WERI-Rb-1 (cell line): ENCODE measurements at regions not wholly inside any gene's neighbourhood (a gene's known extent, or its start where the extent isn't known, plus 50 kb on each side); places are given as distances from the start of the nearest gene placed in this dataset.
"Not testable (repeated sequence)": the region's sequence is repeated elsewhere in the genome, so short reads cannot be mapped to it uniquely, and the experiment has no call there.

Experiments
- DNase-seq: peaks from one replicate; pipeline ENCODE4 v3.0.0-alpha.2; 2020
- H3K27ac ChIP-seq: fragments of 250-450 bp; sonication (Bioruptor Pico); 2 replicates; pipeline ENCODE4 v1.5.1; 2020; ENCODE audit warnings: mild to moderate bottlenecking, moderate library complexity
- H3K27me3 ChIP-seq: fragments of 250-450 bp; sonication (Bioruptor Pico); 2 replicates; pipeline ENCODE4 v1.5.1; 2021; ENCODE audit warnings: mild to moderate bottlenecking, low read depth, moderate library complexity; ENCODE audit not compliant: insufficient read depth, severe bottlenecking
- H3K36me3 ChIP-seq: fragments of 250-450 bp; sonication (Bioruptor Pico); 2 replicates; pipeline ENCODE4 v1.5.1; 2020; ENCODE audit warnings: mild to moderate bottlenecking, moderate library complexity
- H3K4me3 ChIP-seq: 2 replicates; pipeline ENCODE4 v1.5.1; 2011; ENCODE audit warnings: low read depth, mild to moderate bottlenecking, control low read depth, low read length
- H3K9me3 ChIP-seq: fragments of 250-450 bp; sonication (Bioruptor Pico); 2 replicates; pipeline ENCODE4 v1.5.1; 2021; ENCODE audit warnings: mild to moderate bottlenecking, moderate library complexity; ENCODE audit not compliant: severe bottlenecking
- CTCF ChIP-seq: IDR thresholded peaks from 2 replicates; pipeline ENCODE4 v1.5.1; 2011; ENCODE audit warnings: low read depth, mild to moderate bottlenecking, control low read depth, inconsistent platforms, low read length

- Histone ChIP-seq H3K4me3 (no peak overlapping the region), H3K36me3 (no peaks in the 10 kb centered on the region), H3K9me3 (no peaks in the 10 kb centered on the region), H3K27ac (no peak overlapping the region), H3K27me3 (peaks cover 4% of the 10 kb centered on the region)
- DNase-seq: no peak
- no peak for TF ChIP-seq CTCF
Observed at GRCh38 chr14:26293909-26294308, 303.9 kb downstream of the NOVA1 start.

- no peak overlapping the region for H3K27ac ChIP-seq
- no peak overlapping the region for H3K4me3 ChIP-seq
- TF ChIP-seq CTCF: no peak
- peaks cover 4% of the 10 kb centered on the region for H3K27me3 ChIP-seq
- H3K36me3 ChIP-seq: no peaks in the 10 kb centered on the region
- no peak for DNase-seq
- H3K9me3 ChIP-seq: no peaks in the 10 kb centered on the region
Observed at GRCh38 chr14:26289891-26290486, 307.8 kb downstream of the NOVA1 start.

GRCh38 chr14:26286913-26287205, 311.0 kb downstream of the NOVA1 start:
- Histone ChIP-seq H3K27ac (no peak overlapping the region), H3K36me3 (no peaks in the 10 kb centered on the region), H3K27me3 (no peaks in the 10 kb centered on the region), H3K4me3 (no peak overlapping the region), H3K9me3 (no peaks in the 10 kb centered on the region)
- DNase-seq: no peak
- no peak for TF ChIP-seq CTCF

GRCh38 chr14:26286081-26286912, 311.5 kb downstream of the NOVA1 start:
- no peak for DNase-seq
- TF ChIP-seq CTCF: no peak
- no peaks in the 10 kb centered on the region for H3K27me3 ChIP-seq
- H3K36me3 ChIP-seq: no peaks in the 10 kb centered on the region
- no peaks in the 10 kb centered on the region for H3K9me3 ChIP-seq
- H3K27ac ChIP-seq: no peak overlapping the region
- no peak overlapping the region for H3K4me3 ChIP-seq

- Histone ChIP-seq H3K27me3 (peaks cover 2% of the 10 kb centered on the region), H3K27ac (no peak overlapping the region), H3K36me3 (no peaks in the 10 kb centered on the region), H3K4me3 (no peak overlapping the region), H3K9me3 (no peaks in the 10 kb centered on the region)
- no peak for TF ChIP-seq CTCF
- no peak for DNase-seq
Observed at GRCh38 chr14:26282578-26282977, 315.3 kb downstream of the NOVA1 start.

- not testable (repeated sequence) for H3K9me3 ChIP-seq, H3K4me3 ChIP-seq, H3K36me3 ChIP-seq, H3K27ac ChIP-seq, H3K27me3 ChIP-seq, DNase-seq
Observed at GRCh38 chr14:26282011-26282410, 315.8 kb downstream of the NOVA1 start.
